ENCODE measurements at regions not wholly inside any gene's neighbourhood (a gene's known extent, or its start where the extent isn't known, plus 50 kb on each side); places are given as distances from the start of the nearest gene placed in this dataset.

DNA sequence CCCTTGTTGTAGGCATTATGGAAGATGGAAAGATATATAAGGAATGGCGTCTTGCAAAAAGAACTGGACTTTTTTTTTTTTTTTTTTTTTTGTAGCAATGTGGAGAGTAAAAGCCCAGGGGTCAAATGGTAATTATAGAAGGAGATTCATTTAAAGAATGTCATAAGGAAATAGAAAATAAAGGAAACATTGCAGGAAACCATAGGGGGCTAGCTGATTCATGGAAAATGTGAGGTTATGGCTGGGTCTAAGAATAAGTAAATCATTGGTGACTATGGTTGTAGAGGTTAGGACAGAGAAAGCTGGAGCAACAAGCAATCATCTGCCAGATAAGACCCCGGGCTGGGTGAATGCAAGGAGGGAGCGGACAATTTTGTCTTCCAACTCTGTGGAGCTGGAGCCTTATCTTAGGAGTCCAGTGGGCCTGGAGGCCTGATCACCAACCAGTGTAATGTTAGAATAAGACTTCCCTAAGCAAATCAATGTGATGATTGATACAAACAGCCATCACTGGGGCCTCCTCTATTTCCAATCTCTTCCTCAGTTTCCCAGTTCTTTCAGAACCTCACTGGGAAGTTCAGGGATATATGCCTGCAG is 201.2 kb upstream of the TNP1 start (continued):
- TF ChIP-seq, protein P1, sequence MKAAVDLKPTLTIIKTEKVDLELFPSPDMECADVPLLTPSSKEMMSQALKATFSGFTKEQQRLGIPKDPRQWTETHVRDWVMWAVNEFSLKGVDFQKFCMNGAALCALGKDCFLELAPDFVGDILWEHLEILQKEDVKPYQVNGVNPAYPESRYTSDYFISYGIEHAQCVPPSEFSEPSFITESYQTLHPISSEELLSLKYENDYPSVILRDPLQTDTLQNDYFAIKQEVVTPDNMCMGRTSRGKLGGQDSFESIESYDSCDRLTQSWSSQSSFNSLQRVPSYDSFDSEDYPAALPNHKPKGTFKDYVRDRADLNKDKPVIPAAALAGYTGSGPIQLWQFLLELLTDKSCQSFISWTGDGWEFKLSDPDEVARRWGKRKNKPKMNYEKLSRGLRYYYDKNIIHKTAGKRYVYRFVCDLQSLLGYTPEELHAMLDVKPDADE (IDR thresholded peaks at IDR 0.05), result no peak
- TF ChIP-seq EZH2 (IDR thresholded peaks at IDR 0.05; ENCODE audit: low read depth, unreplicated experiment) (no peak), POLR2AphosphoS5 (IDR thresholded peaks at IDR 0.05; ENCODE audit: low read depth) (no peak)
- TF ChIP-seq, protein P2, sequence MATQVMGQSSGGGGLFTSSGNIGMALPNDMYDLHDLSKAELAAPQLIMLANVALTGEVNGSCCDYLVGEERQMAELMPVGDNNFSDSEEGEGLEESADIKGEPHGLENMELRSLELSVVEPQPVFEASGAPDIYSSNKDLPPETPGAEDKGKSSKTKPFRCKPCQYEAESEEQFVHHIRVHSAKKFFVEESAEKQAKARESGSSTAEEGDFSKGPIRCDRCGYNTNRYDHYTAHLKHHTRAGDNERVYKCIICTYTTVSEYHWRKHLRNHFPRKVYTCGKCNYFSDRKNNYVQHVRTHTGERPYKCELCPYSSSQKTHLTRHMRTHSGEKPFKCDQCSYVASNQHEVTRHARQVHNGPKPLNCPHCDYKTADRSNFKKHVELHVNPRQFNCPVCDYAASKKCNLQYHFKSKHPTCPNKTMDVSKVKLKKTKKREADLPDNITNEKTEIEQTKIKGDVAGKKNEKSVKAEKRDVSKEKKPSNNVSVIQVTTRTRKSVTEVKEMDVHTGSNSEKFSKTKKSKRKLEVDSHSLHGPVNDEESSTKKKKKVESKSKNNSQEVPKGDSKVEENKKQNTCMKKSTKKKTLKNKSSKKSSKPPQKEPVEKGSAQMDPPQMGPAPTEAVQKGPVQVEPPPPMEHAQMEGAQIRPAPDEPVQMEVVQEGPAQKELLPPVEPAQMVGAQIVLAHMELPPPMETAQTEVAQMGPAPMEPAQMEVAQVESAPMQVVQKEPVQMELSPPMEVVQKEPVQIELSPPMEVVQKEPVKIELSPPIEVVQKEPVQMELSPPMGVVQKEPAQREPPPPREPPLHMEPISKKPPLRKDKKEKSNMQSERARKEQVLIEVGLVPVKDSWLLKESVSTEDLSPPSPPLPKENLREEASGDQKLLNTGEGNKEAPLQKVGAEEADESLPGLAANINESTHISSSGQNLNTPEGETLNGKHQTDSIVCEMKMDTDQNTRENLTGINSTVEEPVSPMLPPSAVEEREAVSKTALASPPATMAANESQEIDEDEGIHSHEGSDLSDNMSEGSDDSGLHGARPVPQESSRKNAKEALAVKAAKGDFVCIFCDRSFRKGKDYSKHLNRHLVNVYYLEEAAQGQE (IDR thresholded peaks at IDR 0.05; ENCODE audit: unreplicated experiment), result no peak

GRCh38 chr2:217060516-217060915 is 200.7 kb upstream of the TNP1 start:
- Mint-ChIP-seq H3K4me3 (no peak overlapping the region), H3K27ac (no peak overlapping the region), H3K4me1 (peaks cover 21% of the 10 kb centered on the region), H3K9me3 (no peaks in the 10 kb centered on the region), H3K36me3 (ENCODE audit: low read depth) (no peaks in the 10 kb centered on the region), H3K27me3 (ENCODE audit: insufficient read depth, low read depth, poor library complexity) (peaks cover 2% of the 10 kb centered on the region)
- Histone ChIP-seq H4K20me1 (replicated peaks; ENCODE audit: insufficient read depth) (no peaks in the 10 kb centered on the region), H3K79me2 (replicated peaks; ENCODE audit: insufficient read depth) (no peaks in the 10 kb centered on the region), H3K9me2 (ENCODE audit: insufficient read depth) (peaks cover 14% of the 10 kb centered on the region; the same call in 1 of the 2 replicates), H3K4me3 (no peak overlapping the region), H3F3A (replicated peaks; ENCODE audit: low read depth) (no peaks in the 10 kb centered on the region), H3K4me2 (no peak overlapping the region), H3K27ac (ENCODE audit: low read depth) (no peak overlapping the region), H2AFZ (no peak overlapping the region), H3K36me3 (ENCODE audit: insufficient read depth) (no peaks in the 10 kb centered on the region), H3K27me3 (ENCODE audit: insufficient read depth) (no peaks in the 10 kb centered on the region), H3K4me1 (ENCODE audit: insufficient read depth) (peaks cover 12% of the 10 kb centered on the region; the same call in 1 of the 2 replicates)
- DNase-seq (ENCODE audit: low spot score), result no peak
- no peak for TF ChIP-seq POLR2AphosphoS5 (IDR thresholded peaks at IDR 0.05; ENCODE audit: low read depth)
- TF ChIP-seq EZH2 (IDR thresholded peaks at IDR 0.05; ENCODE audit: low read depth, unreplicated experiment), result no peak
- TF ChIP-seq, protein P1 (IDR thresholded peaks at IDR 0.05), result no peak
- no peak for TF ChIP-seq JUNB (IDR thresholded peaks at IDR 0.05; ENCODE audit: unreplicated experiment)
- no peak for TF ChIP-seq NANOG (IDR thresholded peaks at IDR 0.05; ENCODE audit: borderline replicate concordance)
- TF ChIP-seq CREB1 (CRISPR knock-in tag; IDR thresholded peaks at IDR 0.05; ENCODE audit: low read depth), result no peak
- no peak for ATAC-seq
